ENCODE measurements at regions not wholly inside any gene's neighbourhood (a gene's known extent, or its start where the extent isn't known, plus 50 kb on each side); places are given as distances from the start of the nearest gene placed in this dataset.

GRCh38 chrX:45540181-45540580 is 339.5 kb upstream of the DIPK2B start:
- Histone ChIP-seq H3K79me2 (ENCODE audit: insufficient read depth, low read length) (no peaks in the 10 kb centered on the region), H3K9me3 (ENCODE audit: low read length) (no peaks in the 10 kb centered on the region), H3F3A (ENCODE audit: insufficient read depth, low read length) (no peaks in the 10 kb centered on the region), H2AFZ (ENCODE audit: low read length) (no peak overlapping the region), H4K20me1 (ENCODE audit: insufficient read depth, low read length) (no peaks in the 10 kb centered on the region), H3K9ac (ENCODE audit: low read length) (no peak overlapping the region), H3K9me2 (ENCODE audit: low read depth, low read length) (no peaks in the 10 kb centered on the region), H3K36me3 (ENCODE audit: insufficient read depth, low read length) (no peaks in the 10 kb centered on the region), H3K4me2 (ENCODE audit: low read length) (no peak overlapping the region), H3K4me1 (ENCODE audit: insufficient read depth, low read length, severe bottlenecking) (no peaks in the 10 kb centered on the region), H3K27me3 (ENCODE audit: insufficient read depth, low read length) (no peaks in the 10 kb centered on the region), H3K4me3 (ENCODE audit: low read depth, low read length, poor library complexity, severe bottlenecking) (no peak overlapping the region), H3K27ac (ENCODE audit: low read depth, low read length, poor library complexity, severe bottlenecking) (no peak overlapping the region)
- no peak for TF ChIP-seq CTCF (IDR thresholded peaks at IDR 0.05; ENCODE audit: low read length)
- TF ChIP-seq EZH2 (IDR thresholded peaks at IDR 0.05; ENCODE audit: borderline replicate concordance, low read length) = no peak

- TF ChIP-seq EZH2 (IDR thresholded peaks at IDR 0.05; ENCODE audit: borderline replicate concordance, low read length) = no peak
- no peak for TF ChIP-seq CTCF (IDR thresholded peaks at IDR 0.05; ENCODE audit: low read length)
Measured at GRCh38 chrX:45537936-45538335, 337.3 kb upstream of the DIPK2B start.

GRCh38 chrX:45527834-45528233 is 327.2 kb upstream of the DIPK2B start:
- Histone ChIP-seq H3K9me3 (ENCODE audit: low read length) (no peaks in the 10 kb centered on the region), H3K4me1 (ENCODE audit: insufficient read depth, low read length, severe bottlenecking) (no peaks in the 10 kb centered on the region), H3F3A (ENCODE audit: insufficient read depth, low read length) (no peaks in the 10 kb centered on the region), H3K36me3 (ENCODE audit: insufficient read depth, low read length) (no peaks in the 10 kb centered on the region), H3K27me3 (ENCODE audit: insufficient read depth, low read length) (no peaks in the 10 kb centered on the region), H2AFZ (ENCODE audit: low read length) (no peak overlapping the region), H4K20me1 (ENCODE audit: insufficient read depth, low read length) (no peaks in the 10 kb centered on the region), H3K4me3 (ENCODE audit: low read depth, low read length, poor library complexity, severe bottlenecking) (no peak overlapping the region), H3K4me2 (ENCODE audit: low read length) (no peak overlapping the region), H3K9me2 (ENCODE audit: low read depth, low read length) (no peaks in the 10 kb centered on the region), H3K79me2 (ENCODE audit: insufficient read depth, low read length) (no peaks in the 10 kb centered on the region), H3K27ac (ENCODE audit: low read depth, low read length, poor library complexity, severe bottlenecking) (no peak overlapping the region), H3K9ac (ENCODE audit: low read length) (no peak overlapping the region)
- TF ChIP-seq EZH2 (IDR thresholded peaks at IDR 0.05; ENCODE audit: borderline replicate concordance, low read length) = no peak
- TF ChIP-seq CTCF (IDR thresholded peaks at IDR 0.05; ENCODE audit: low read length) = no peak

More at GRCh38 chrX:45537936-45538335, 337.3 kb upstream of the DIPK2B start:
- H3K36me3 ChIP-seq (ENCODE audit: insufficient read depth, low read length) = no peaks in the 10 kb centered on the region
- H2AFZ ChIP-seq (ENCODE audit: low read length) = no peak overlapping the region
- H3K79me2 ChIP-seq (ENCODE audit: insufficient read depth, low read length) = no peaks in the 10 kb centered on the region
- H3K27ac ChIP-seq (ENCODE audit: low read depth, low read length, poor library complexity, severe bottlenecking) = no peak overlapping the region
- H3K4me1 ChIP-seq (ENCODE audit: insufficient read depth, low read length, severe bottlenecking) = no peaks in the 10 kb centered on the region
- no peak overlapping the region for H3K4me3 ChIP-seq (ENCODE audit: low read depth, low read length, poor library complexity, severe bottlenecking)
- no peaks in the 10 kb centered on the region for H3K9me3 ChIP-seq (ENCODE audit: low read length)
- no peaks in the 10 kb centered on the region for H4K20me1 ChIP-seq (ENCODE audit: insufficient read depth, low read length)
- H3K27me3 ChIP-seq (ENCODE audit: insufficient read depth, low read length) = no peaks in the 10 kb centered on the region
- no peaks in the 10 kb centered on the region for H3K9me2 ChIP-seq (ENCODE audit: low read depth, low read length)
- no peak overlapping the region for H3K4me2 ChIP-seq (ENCODE audit: low read length)
- H3F3A ChIP-seq (ENCODE audit: insufficient read depth, low read length) = no peaks in the 10 kb centered on the region
- no peak overlapping the region for H3K9ac ChIP-seq (ENCODE audit: low read length)

All from OCI-LY1 (cell line).